GM19372 (cell line): ENCODE measurements at regions not wholly inside any gene's neighbourhood (a gene's known extent, or its start where the extent isn't known, plus 50 kb on each side); places are given as distances from the start of the nearest gene placed in this dataset.

Experiments
- ATAC-seq: cut with Tn5 transposase; IDR thresholded peaks from one replicate; pipeline ENCODE4 v1.9.1; 2021; ENCODE audit warnings: mild to moderate bottlenecking, low read depth, moderate library complexity; ENCODE audit not compliant: unreplicated experiment

DNA sequence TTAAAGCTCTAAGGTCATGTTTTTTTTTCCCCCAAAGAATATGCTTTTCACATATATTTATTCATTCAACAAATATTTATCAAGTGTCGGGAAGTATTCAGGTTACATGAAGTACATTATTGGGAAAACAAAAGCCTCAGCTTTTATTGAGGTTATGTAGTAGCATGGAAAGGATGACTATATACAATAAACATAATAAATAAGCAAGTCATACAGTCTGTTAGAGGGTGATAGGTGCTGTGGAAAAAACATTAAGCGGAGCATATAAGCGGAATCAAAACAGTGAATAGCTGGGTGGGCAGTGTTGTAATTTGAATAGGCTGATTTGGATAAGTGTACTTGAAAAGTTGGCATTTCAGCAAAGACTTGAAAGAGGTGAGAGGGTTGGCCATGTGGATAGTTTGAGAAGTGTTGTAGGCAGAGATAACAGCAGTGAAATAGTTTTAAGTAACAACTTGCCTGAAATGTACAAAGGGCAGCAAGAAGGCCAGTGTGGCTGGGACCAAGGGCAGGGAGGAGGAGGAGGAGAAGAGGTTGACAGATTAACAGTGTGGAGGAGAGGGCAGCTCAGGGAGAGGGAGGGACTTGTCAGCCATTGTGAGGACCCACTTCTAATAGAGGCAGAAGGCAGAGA is 558.7 kb downstream of the SPRY1 start:
- ATAC-seq: no peak

DNA sequence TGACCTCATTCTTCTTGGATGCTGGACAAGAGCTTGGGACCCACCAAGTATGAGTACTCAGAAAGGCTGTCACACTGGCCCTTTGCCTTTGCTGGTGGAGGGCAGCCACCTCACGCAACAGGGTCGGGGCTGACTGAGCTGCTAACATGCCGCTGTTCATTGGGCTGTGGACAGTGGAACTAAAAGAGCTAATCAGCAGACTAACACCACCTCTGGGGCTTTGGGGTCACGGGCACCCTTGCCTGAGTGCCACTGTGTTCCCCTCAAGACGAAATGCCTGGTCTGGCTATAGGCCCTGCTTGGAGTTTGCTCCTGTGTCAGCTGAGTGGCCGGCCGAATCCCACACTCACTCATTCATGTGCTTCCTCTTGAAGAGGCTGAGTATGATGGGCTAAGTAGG is 559.6 kb downstream of the SPRY1 start:
- ATAC-seq: no peak

DNA sequence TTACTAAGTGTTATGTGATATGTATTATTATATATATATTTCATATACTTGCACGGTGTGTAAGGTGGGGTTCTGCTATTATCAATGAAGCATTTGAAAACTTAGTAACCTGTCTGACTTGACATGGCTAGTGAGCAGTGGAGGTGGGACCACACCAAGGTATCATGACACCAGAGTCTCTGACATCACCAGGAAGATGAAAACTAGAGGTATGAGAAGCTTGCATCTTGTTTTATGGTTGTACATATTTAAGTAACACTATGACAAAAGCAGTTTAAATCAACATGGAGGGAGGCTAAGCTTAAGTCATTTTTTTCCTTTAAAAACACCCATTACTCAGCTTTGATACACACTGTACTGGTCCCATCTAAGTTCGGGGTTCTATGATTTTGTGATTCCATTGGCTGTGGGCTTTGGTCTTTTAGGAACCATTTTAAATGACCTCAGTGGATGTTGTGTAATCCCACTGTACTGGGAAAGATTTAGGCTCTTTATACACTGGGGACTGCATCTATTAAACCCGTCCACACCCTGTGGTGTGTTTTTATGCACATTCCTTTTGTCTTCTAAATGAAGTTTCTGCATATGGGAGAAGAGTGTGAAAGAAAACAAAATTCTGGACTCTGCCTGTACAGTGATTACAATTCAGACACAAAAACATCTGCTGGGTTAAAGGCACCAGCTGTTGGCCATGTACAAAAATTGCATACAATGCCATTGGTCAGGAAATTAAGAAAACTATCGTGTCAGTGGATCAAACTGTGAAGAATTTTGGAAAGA is 570.6 kb downstream of the SPRY1 start:
- ATAC-seq: no peak

DNA sequence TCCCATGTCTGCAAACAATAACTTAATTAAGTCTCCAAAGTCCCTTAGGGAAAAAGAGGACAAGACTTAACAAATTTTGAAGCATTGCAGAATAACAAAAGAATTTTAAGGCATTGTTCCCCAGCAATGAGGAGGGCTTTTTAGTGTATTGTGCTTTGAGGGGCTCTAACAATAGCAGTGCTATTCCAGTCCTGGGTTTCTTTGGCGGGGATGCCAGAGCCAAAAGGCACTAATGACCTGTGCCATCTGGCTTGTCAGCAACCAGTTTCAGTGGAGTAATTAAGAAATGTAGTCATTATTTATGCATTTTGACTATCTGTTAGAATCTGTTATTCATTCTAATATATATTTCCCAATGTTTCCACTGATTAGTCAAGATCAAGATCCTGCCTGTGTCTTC is 575.4 kb downstream of the SPRY1 start:
- no peak for ATAC-seq

DNA sequence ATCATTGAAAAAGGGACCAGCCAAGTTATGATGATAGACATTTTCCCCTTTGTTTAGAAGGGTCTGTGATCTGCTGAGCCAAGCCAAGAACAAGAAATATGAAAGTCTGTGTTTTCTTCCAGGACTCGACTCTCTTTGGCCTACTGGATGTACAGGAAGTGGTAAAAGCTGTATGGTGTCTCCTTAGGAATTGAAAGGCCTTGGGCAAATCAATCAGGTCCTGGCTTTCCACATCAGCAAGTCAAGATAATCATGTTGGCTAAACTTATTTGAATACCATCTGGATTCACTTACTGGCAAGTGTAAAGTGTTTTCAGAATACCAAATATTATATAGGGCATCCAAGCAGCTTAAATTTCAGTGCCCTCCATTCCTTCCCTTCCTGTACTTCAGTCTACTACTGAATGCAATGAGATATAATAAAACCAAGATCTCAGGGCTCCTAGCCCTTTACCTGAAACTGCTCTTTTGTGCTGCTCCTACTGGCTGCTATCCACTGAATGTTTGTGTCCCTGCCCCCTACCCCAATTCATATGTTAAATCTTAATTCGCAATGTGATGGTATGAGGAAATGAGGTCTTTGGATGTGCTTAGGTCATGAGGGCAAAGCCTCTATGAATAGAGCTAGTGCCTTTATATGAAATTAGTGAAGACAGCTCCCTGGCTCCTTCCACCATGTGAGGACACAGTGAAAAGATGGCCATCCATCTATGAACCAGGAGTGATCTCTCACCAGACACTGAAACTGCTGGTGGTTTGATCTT is 578.0 kb downstream of the SPRY1 start:
- ATAC-seq: no peak

DNA sequence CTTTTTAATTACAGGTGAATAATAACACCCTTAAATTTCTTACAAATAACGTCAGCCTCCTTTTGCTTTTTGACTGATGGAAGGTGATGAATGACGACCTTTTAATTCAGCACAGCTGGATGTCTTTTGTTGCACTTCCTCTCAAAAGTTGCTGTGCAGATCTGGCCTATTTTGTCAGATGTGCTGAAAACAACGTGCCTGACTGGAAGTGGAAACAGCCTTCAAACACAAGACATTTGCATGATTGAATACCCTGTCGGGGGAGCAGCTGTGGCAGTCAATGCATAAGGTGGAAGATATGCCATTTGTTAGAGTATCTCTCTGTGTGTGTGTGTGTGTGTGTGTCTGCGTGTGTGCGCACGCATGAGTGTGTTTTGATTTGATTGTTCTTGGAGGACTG is 579.7 kb downstream of the SPRY1 start:
- ATAC-seq: no peak

DNA sequence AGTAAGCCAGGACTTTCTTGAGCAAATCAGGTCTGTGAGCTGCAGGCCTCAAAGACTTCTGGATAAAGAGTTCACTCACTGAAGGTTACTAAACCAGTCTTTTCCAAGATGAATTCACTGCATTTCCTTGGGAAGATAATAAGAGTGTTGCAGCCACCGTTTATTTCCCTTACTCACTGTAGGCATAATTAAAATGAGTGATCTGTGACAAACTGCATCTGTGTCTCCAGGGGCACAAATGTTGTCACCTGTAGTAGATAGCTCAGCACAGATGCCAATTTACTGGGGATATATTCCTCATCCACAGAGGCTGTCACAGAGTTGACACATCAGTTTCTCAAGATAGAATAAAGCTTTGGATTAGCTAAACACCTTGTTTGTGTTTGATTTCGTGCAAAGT is 580.2 kb downstream of the SPRY1 start:
- no peak for ATAC-seq

DNA sequence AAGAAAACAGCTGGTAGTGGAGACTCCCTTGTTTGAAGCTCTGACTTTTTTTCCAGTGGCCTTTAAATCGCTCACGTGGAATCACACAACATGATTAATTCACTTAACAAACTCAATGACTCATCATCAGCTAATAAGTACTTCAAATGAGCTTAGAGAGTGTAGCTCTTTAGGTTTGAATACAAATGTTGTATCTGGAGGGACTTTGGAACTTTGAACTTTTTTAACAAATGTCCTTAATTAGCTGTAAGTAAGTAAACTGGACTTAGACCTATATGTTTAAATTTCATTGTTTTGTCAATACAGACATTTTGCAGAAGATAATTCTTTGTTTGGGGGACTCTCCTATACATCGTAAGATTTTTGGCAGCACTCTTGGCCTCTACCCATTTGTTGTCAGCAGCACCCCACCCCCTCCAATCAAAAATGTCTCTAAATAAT is 581.1 kb downstream of the SPRY1 start:
- no peak for ATAC-seq

DNA sequence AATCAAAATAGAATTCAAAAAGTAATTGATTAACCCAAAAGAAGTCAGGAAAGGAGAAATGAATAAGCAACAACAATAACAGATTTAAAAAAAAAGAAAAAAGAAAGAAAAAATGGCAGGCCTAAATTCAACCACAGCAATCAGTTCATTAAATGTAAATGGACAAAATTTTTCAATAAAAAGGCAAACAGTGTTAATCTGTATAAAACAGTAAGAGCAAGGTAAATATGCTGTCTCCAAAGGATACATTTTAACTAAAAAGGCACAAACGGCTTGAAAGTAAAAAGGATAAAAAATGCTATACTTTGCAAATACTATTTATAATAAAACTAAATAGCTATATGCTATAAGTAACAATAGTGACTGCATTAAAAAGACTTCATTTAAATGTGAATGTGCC is 582.0 kb downstream of the SPRY1 start:
- ATAC-seq: no peak

DNA sequence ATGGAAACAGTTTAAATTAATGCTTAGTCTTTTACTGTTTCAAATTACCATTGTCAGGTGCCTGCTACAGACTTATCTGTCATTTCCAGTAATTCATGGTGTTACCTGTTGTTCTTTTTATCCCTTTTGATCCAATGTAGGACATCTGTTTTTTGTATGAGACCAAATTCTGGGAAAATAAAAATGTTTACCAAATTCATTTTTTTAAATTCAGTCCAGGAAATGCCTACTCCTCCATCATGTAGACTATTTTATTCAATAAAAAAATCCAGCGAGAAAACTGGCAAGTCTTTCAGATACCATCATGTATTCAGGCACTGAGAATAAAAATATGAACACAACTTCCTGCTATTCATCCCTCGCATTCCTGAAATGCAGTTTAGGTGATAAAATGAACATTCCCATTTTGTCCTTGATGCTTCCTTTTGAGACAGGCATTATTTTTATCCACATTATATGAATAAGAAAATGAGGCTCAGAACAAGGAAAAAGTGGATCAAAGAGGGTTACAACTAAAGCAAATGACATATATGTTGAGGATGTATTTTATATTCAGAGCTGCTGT is 584.2 kb downstream of the SPRY1 start:
- ATAC-seq: no peak

DNA sequence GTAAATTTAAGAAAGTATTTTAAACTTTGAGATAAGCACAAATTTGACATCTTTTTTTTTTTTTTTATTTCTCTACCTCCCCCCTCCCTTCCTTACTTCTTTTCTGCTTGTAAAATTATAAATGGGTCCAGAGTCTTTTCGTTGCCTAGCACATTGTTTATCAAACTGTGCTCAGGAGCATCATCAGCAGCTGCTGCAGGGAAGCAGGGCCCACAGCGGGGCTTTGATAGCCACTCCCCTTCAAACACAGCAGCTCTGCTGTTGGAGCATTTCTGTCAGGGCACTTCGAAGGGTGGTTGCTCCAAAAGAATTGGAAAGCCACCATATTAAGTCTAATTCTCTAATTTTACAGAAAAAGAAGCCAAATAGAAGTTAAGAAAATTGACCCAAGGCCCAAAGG is 588.3 kb downstream of the SPRY1 start:
- ATAC-seq: no peak

DNA sequence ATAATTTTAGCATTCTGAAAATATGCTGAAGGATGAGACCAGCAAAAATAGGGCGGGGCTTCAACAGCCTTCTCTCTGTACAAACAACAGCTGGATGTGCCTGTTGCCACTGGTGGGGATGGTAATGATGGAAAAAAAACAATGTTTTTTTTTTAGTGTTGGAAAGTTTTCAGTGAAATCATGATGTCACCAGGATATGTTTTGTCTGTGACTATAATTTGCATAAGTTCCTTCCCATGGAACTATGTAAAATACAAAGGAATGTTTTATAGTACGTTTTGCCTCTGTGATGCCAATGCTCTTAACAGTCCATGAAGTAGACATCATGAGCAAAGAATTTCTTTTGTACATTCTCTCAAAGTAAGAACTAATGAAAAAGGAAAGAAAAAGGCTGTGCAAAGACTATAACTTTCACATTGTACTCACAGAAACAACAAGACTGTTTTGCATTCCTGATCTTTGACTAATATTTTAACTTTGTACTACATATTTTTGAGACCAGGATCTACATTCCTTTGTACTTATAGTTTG is 589.7 kb downstream of the SPRY1 start:
- no peak for ATAC-seq

DNA sequence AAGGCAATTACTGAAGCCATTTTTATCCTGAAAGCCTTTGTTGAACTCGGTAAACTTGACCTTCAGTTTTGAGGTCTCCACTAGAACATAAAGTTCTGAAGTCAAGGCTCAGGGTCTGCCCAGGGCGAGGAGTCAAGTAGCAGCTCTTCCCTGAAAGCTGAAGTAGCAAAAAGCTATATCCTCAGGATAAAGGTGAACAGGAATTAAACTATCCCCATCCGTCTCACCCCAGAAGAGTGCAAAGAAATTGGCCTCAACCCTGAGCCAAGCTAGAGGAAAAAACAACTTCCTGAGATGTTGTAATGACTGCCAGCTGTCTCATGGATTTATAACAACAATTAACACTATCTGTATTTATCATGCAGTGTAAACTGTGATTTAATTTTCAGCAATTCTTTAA is 590.8 kb downstream of the SPRY1 start:
- no peak for ATAC-seq

DNA sequence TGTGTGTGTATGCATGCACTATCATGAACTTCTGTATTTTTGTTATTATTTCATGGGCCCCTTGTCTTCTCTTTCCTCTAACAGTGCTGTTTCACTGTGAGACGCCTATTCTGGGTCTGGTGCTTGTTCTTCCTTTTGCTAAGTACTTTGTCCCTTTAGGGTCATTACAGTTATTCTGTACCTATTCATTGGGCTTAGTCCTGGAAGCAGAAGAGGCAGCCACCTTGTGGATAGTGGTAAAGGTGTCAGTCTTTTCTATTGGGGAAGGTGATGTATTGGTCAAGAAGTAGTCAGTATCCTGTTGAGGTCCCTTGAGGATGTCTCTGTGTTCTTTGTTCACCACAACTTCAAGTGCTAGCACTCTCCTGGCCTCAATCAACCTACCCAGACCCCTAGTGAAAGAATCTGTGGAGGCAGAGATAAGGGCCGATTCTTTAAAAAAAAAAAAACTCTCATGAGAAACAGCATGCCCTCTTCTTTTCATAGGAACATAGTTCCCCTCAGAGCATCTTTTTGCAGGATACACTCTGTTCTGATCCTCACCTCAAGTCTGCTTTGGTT is 593.8 kb downstream of the SPRY1 start:
- no peak for ATAC-seq

DNA sequence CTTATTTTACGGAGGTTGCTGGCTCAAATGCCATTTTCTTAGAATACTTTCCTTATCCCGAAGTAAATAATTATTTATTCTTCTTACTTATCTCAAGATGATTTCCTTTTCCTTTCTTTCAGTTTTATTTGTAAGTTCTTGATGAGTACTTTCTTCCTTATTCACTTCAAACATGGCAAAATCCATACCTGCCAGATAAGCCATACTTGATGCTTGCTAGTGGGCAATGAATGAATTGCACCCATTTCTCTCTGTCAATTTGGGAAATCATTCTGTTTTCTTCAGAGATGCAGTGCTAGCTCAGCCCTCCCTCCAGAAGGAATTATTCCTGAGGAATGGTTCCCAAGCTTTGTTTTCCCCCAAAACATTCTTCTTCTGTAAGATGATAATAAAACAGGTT is 598.3 kb downstream of the SPRY1 start:
- no peak for ATAC-seq

DNA sequence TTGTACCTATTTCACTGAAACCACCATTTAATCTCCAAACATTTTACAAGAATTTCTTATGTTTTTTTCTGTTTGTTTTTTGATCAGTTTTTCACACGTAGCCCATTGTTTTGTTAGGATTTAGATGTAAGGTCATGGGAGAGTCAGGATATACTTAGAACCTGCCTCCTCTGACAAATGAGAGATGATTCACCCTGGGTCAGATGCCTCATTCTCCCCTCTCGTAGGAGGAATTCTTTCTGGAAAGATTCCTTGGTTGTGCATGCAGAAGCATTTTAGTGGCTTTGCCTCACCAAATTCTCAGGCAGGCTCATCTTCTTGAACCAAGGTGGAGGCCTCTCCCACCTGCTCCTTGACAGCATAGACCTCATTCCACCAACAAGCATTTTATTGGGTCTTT is 599.3 kb downstream of the SPRY1 start:
- no peak for ATAC-seq

DNA sequence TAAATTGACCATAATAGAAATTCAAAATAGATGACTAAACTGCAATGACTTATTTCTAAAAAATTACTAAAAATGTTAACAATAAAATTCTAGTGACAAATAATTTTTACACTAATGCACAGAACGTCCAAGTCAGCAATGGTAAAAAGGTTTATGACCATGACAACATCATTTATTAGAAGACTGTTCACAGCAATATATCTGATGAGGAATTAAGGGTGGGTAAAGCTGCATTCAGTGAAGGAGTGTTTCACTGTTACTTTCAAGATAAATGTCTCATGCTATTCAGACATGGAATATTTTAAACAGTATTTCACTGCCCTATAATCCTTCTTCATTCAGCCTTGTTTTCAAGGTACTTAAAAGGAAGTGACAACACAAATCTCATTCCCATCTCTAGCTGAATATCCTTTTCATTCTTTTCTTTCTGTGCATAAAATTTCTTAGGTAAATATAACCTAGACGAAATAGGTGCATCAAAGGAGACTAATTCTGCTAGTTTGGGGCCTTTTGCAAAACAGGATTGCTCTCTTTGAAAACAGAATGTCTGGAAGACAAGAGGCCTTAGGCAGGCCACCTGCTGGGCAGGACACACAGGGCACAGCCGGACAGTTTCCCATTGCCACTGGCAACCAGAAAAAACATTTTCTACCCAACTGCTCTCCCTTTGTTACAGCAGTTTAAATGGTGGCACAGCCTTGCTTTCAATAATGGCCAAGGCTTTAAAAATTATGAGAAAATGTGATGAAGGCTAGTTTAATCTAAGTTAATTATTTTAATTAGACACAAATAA is 600.3 kb downstream of the SPRY1 start:
- no peak for ATAC-seq

DNA sequence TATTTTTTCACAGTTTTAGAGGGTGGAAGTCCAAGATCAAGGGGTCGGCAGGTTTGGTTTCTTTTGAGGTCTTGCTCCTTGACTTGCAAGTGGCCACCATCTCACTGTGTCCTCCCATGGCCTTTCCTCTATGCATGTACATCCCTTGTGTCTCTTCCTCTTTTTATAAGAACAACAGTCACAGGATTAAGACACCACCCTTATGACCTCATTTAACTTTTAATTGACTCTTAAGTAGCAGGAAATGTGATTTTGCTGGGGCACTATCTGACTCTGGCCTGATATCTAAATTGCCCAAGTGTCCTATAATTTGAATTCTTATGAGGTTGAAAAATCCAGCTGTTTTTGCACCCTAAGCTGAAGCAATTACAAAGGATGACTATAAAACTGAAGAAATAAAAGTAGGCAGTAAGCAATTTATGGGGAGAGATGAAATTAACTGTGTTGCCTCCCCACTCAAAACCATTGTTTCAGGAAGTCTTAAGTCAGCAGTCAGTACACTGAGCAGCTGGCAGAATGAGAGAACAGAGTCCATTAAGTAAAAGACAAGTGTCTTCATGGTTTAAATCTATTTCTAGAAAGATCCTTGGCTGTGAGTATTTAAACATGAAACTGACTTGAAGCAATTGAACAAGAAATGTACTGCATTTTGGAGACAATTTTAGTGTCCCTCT is 601.3 kb downstream of the SPRY1 start:
- ATAC-seq: no peak

DNA sequence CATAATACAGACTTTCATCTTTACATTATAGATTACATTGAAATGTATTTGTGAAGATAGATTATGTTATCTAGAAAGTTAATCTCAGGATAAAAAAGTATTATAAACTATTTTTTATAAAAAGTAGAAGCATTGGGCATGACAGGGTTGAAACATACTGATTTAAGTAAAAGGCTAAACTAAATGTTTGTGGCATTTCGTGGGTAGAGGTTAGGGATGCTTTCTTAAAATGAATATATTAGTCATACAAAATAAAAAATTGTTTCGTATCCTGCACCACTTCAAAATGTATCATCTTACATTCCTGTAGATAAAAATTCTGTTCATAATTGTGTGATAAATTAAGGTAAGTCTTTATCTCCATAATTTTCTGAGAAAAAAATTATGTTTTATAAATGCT is 603.6 kb downstream of the SPRY1 start:
- ATAC-seq: no peak
